GM12878 (cell line): ENCODE measurements at regions not wholly inside any gene's neighbourhood (a gene's known extent, or its start where the extent isn't known, plus 50 kb on each side); places are given as distances from the start of the nearest gene placed in this dataset.

ENCODE experiments used
- ATF3 ChIP-seq: IDR thresholded peaks from 2 replicates; pipeline ENCODE4 v1.6.1; 2011; ENCODE audit warnings: low read depth, mild to moderate bottlenecking, low read length, moderate library complexity, borderline replicate concordance; ENCODE audit errors: extremely low read depth
- CREB1 ChIP-seq: IDR thresholded peaks from 2 replicates; pipeline ENCODE4 v1.6.1; 2012; ENCODE audit warnings: low read depth, mild to moderate bottlenecking, inconsistent platforms
- CTCF ChIP-seq, 3 experiments: IDR thresholded peaks in 2 of 3; conservative IDR thresholded peaks in 1 of 3; 2 replicates each; pipeline ENCODE4 v1.5.1; 2011; ENCODE audit warnings: low read depth in 3 of 3, low read length in 3 of 3, mild to moderate bottlenecking in 3 of 3, control low read depth in 2 of 3, moderate library complexity in 2 of 3, inconsistent platforms in 1 of 3, mixed read lengths in 1 of 3; ENCODE audit not compliant: control insufficient read depth in 2 of 3, insufficient read depth in 1 of 3; ENCODE audit errors: extremely low read depth in 1 of 3
- DPF2 ChIP-seq: fragments of 450-650 bp; IDR thresholded peaks from 2 replicates; pipeline ENCODE4 v1.6.1; 2017; ENCODE audit warnings: mild to moderate bottlenecking
- EZH2 ChIP-seq: IDR thresholded peaks from 2 replicates; pipeline ENCODE4 v1.6.1; 2012; ENCODE audit warnings: low read depth, mild to moderate bottlenecking, control low read depth, inconsistent platforms, low read length, borderline replicate concordance; ENCODE audit not compliant: control insufficient read depth
- MAX ChIP-seq: IDR thresholded peaks from 2 replicates; pipeline ENCODE4 v1.6.1; 2012; ENCODE audit warnings: low read depth, low read length, improper control_type of control experiment
- ZBTB40 ChIP-seq: fragments of 450-650 bp; IDR thresholded peaks from 2 replicates; pipeline ENCODE4 v1.6.1; 2016; ENCODE audit warnings: mild to moderate bottlenecking, moderate library complexity, borderline replicate concordance

GRCh38 chr10:3837647-3838459 is 52.8 kb upstream of the KLF6 start:
- TF ChIP-seq EZH2, result no peak
- no peak for TF ChIP-seq CREB1
- TF ChIP-seq CTCF (IDR thresholded peaks at IDR 0.05 in 2 of 3, conservative IDR thresholded peaks at IDR 0.05 in 1 of 3; ENCODE audit: control insufficient read depth in 2 of 3, extremely low read depth in 1 of 3, insufficient read depth in 1 of 3, low read depth in 3 of 3, low read length in 3 of 3), result no peak
- TF ChIP-seq MAX, result no peak
- no peak for TF ChIP-seq ATF3
- TF ChIP-seq ZBTB40, result no peak
- no peak for TF ChIP-seq DPF2
